Neural progenitor cell (in vitro differentiated cells): ENCODE measurements at regions not wholly inside any gene's neighbourhood (a gene's known extent, or its start where the extent isn't known, plus 50 kb on each side); places are given as distances from the start of the nearest gene placed in this dataset.

Experiments used
- DNase-seq: peaks from one replicate; pipeline ENCODE4 v3.0.0-alpha.2; 2016; ENCODE audit warnings: low spot score
- H2AFZ ChIP-seq: fragments of 200-600 bp; sonication (generic); replicated peaks from 2 replicates; pipeline ENCODE4 v1.6.1; 2016; ENCODE audit warnings: antibody characterized with exemption
- H3F3A ChIP-seq: fragments of 200-600 bp; sonication (generic); 2 replicates; pipeline ENCODE4 v1.6.1; 2016; ENCODE audit warnings: antibody characterized with exemption, low read depth
- H3K27ac ChIP-seq: fragments of 200-600 bp; sonication (generic); 2 replicates; pipeline ENCODE4 v1.5.1; 2016; ENCODE audit warnings: mild to moderate bottlenecking
- H3K27me3 ChIP-seq: fragments of 200-600 bp; sonication (generic); 2 replicates; pipeline ENCODE4 v1.6.1; 2016; ENCODE audit warnings: mild to moderate bottlenecking, moderate library complexity
- H3K36me3 ChIP-seq: fragments of 200-600 bp; sonication (generic); 2 replicates; pipeline ENCODE4 v1.5.1; 2016
- H3K4me1 ChIP-seq: fragments of 200-600 bp; sonication (generic); 2 replicates; pipeline ENCODE4 v1.6.1; 2016; ENCODE audit warnings: mixed run types
- H3K4me2 ChIP-seq: fragments of 200-600 bp; sonication (generic); 2 replicates; pipeline ENCODE4 v1.6.1; 2016
- H3K4me3 ChIP-seq: fragments of 200-600 bp; sonication (generic); 2 replicates; pipeline ENCODE4 v1.5.1; 2016
- H3K79me2 ChIP-seq: fragments of 200-600 bp; sonication (generic); 2 replicates; pipeline ENCODE4 v1.6.1; 2016; ENCODE audit warnings: low read depth
- H3K9ac ChIP-seq: fragments of 200-600 bp; sonication (generic); 2 replicates; pipeline ENCODE4 v1.6.1; 2016
- H3K9me3 ChIP-seq: fragments of 200-600 bp; sonication (generic); 2 replicates; pipeline ENCODE4 v1.5.1; 2016; ENCODE audit warnings: low read depth
- H4K20me1 ChIP-seq: fragments of 200-600 bp; sonication (generic); 2 replicates; pipeline ENCODE4 v1.6.1; 2016; ENCODE audit warnings: low read depth
- H3K27ac Mint-ChIP-seq: 3 replicates; pipeline ENCODE4 v1.8.0; 2021; ENCODE audit warnings: mixed read lengths
- H3K27me3 Mint-ChIP-seq: 2 replicates; pipeline ENCODE4 v1.8.0; 2022; ENCODE audit warnings: low read depth, mild to moderate bottlenecking, inconsistent platforms, moderate library complexity, mixed read lengths; ENCODE audit not compliant: insufficient read depth
- H3K36me3 Mint-ChIP-seq: 3 replicates; pipeline ENCODE4 v1.8.0; 2021; ENCODE audit warnings: mixed read lengths
- H3K4me1 Mint-ChIP-seq: 3 replicates; pipeline ENCODE4 v1.8.0; 2021; ENCODE audit warnings: mixed read lengths
- H3K4me3 Mint-ChIP-seq: 3 replicates; pipeline ENCODE4 v1.8.0; 2021; ENCODE audit warnings: mild to moderate bottlenecking, moderate library complexity, mixed read lengths
- H3K9me3 Mint-ChIP-seq: 3 replicates; pipeline ENCODE4 v1.8.0; 2020; ENCODE audit warnings: mixed read lengths
- CTCF ChIP-seq: fragments of 200-600 bp; sonication (generic); IDR thresholded peaks from 2 replicates; pipeline ENCODE4 v1.5.1; 2017; ENCODE audit warnings: antibody characterized with exemption, mild to moderate bottlenecking
- EZH2 ChIP-seq: fragments of 200-600 bp; sonication (generic); IDR thresholded peaks from 2 replicates; pipeline ENCODE4 v1.6.1; 2017; ENCODE audit warnings: antibody characterized with exemption, mild to moderate bottlenecking, moderate library complexity
- EZH2phosphoT487 ChIP-seq: fragments of 200-600 bp; sonication (generic); IDR thresholded peaks from 2 replicates; pipeline ENCODE4 v1.6.1; 2017; ENCODE audit warnings: antibody characterized with exemption

- H3K4me2 ChIP-seq, result no peak overlapping the region
- no peaks in the 10 kb centered on the region for H3K27me3 Mint-ChIP-seq
- H3K9me3 ChIP-seq, result no peaks in the 10 kb centered on the region
- H3F3A ChIP-seq, result no peaks in the 10 kb centered on the region
- H3K4me3 ChIP-seq, result no peak overlapping the region
- TF ChIP-seq CTCF (no peak), EZH2 (no peak), EZH2phosphoT487 (no peak)
- no peak for DNase-seq
- H3K4me1 ChIP-seq, result no peaks in the 10 kb centered on the region
- H3K27me3 ChIP-seq, result no peaks in the 10 kb centered on the region
- no peaks in the 10 kb centered on the region for H3K36me3 Mint-ChIP-seq
- H3K9me3 Mint-ChIP-seq, result no peaks in the 10 kb centered on the region
- no peaks in the 10 kb centered on the region for H4K20me1 ChIP-seq
- H3K27ac ChIP-seq, result no peak overlapping the region
- no peak overlapping the region for H3K4me3 Mint-ChIP-seq
- H3K9ac ChIP-seq, result no peak overlapping the region
- no peaks in the 10 kb centered on the region for H3K4me1 Mint-ChIP-seq
- no peak overlapping the region for H2AFZ ChIP-seq
- no peaks in the 10 kb centered on the region for H3K36me3 ChIP-seq
- no peak overlapping the region for H3K27ac Mint-ChIP-seq
- H3K79me2 ChIP-seq, result no peaks in the 10 kb centered on the region
Measured at GRCh38 chr11:43123443-43123842, 188.4 kb upstream of the API5 start.

GRCh38 chr11:43124272-43124935 is 187.4 kb upstream of the API5 start:
- H3K4me3 Mint-ChIP-seq, result no peak overlapping the region
- no peak overlapping the region for H3K4me2 ChIP-seq
- no peak overlapping the region for H3K27ac Mint-ChIP-seq
- no peaks in the 10 kb centered on the region for H3K36me3 ChIP-seq
- no peaks in the 10 kb centered on the region for H3F3A ChIP-seq
- no peaks in the 10 kb centered on the region for H3K9me3 Mint-ChIP-seq
- no peaks in the 10 kb centered on the region for H3K79me2 ChIP-seq
- no peaks in the 10 kb centered on the region for H4K20me1 ChIP-seq
- no peaks in the 10 kb centered on the region for H3K4me1 Mint-ChIP-seq
- no peak for DNase-seq
- H3K9me3 ChIP-seq, result no peaks in the 10 kb centered on the region
- H2AFZ ChIP-seq, result no peak overlapping the region
- no peaks in the 10 kb centered on the region for H3K27me3 ChIP-seq
- no peak overlapping the region for H3K9ac ChIP-seq
- no peak for TF ChIP-seq EZH2phosphoT487
- no peak for TF ChIP-seq CTCF
- no peak for TF ChIP-seq EZH2
- no peak overlapping the region for H3K4me3 ChIP-seq
- no peaks in the 10 kb centered on the region for H3K4me1 ChIP-seq
- no peak overlapping the region for H3K27ac ChIP-seq
- no peaks in the 10 kb centered on the region for H3K27me3 Mint-ChIP-seq
- H3K36me3 Mint-ChIP-seq, result no peaks in the 10 kb centered on the region

- no peaks in the 10 kb centered on the region for H3K27me3 ChIP-seq
- Mint-ChIP-seq H3K27ac (no peak overlapping the region), H3K4me3 (no peak overlapping the region), H3K36me3 (no peaks in the 10 kb centered on the region), H3K27me3 (peaks cover 2% of the 10 kb centered on the region), H3K9me3 (no peaks in the 10 kb centered on the region), H3K4me1 (peaks cover 4% of the 10 kb centered on the region)
- no peak for DNase-seq
- H3K9ac ChIP-seq, result no peak overlapping the region
- no peaks in the 10 kb centered on the region for H3K4me1 ChIP-seq
- H3K9me3 ChIP-seq, result no peaks in the 10 kb centered on the region
- H4K20me1 ChIP-seq, result no peaks in the 10 kb centered on the region
- H3K4me2 ChIP-seq, result no peak overlapping the region
- no peak overlapping the region for H3K27ac ChIP-seq
- H3K36me3 ChIP-seq, result no peaks in the 10 kb centered on the region
- H3K79me2 ChIP-seq, result no peaks in the 10 kb centered on the region
- no peak overlapping the region for H2AFZ ChIP-seq
- no peak overlapping the region for H3K4me3 ChIP-seq
- TF ChIP-seq EZH2phosphoT487 (no peak), CTCF (no peak), EZH2 (no peak)
- no peaks in the 10 kb centered on the region for H3F3A ChIP-seq
Measured at GRCh38 chr11:43129329-43129728, 182.5 kb upstream of the API5 start.
